SU-DHL-6 (cell line): ENCODE measurements at regions not wholly inside any gene's neighbourhood (a gene's known extent, or its start where the extent isn't known, plus 50 kb on each side); places are given as distances from the start of the nearest gene placed in this dataset.

Experiments used
- CTCF ChIP-seq: fragments of 200-600 bp; sonication (generic); IDR thresholded peaks from one replicate; pipeline ENCODE4 v1.5.1; 2017; ENCODE audit warnings: antibody characterized with exemption, mild to moderate bottlenecking, low read length, moderate library complexity; ENCODE audit not compliant: insufficient read depth, poor library complexity, severe bottlenecking
- EZH2phosphoT487 ChIP-seq: fragments of 200-600 bp; sonication (generic), shearing (Covaris generic); conservative IDR thresholded peaks from 2 replicates; pipeline ENCODE4 v1.6.1; 2018; ENCODE audit warnings: mild to moderate bottlenecking, antibody characterized with exemption, low read length, moderate library complexity, mixed read lengths

- TF ChIP-seq CTCF (no peak), EZH2phosphoT487 (no peak)
Measured at GRCh38 chr1:110777228-110777627, 95.7 kb upstream of the CD53 start.
